HCT116 (cell line): ENCODE measurements at regions not wholly inside any gene's neighbourhood (a gene's known extent, or its start where the extent isn't known, plus 50 kb on each side); places are given as distances from the start of the nearest gene placed in this dataset.

ENCODE experiments used
- ATAC-seq: fragments of 200-7000 bp; cut with Tn5 transposase; 2 replicates; pipeline ENCODE4 v1.9.1; 2020; ENCODE audit warnings: mild to moderate bottlenecking, moderate library complexity
- BruUV-seq: library from RNA; stranded (reverse); fragments of 400-500 nt; replicated peaks from 2 replicates; lab custom pipeline; 2021; lab: Mats Ljungman, UMichigan
- CTCF ChIA-PET: fragments of 300-600 bp; sonication (Branson Sonifier 250); formaldehyde crosslinking; loops from one replicate; lab custom pipeline; 2021; ENCODE audit warnings: antibody characterized with exemption; lab: Charles Lee
- POLR2A ChIA-PET: fragments of 300-600, 350-600 bp; sonication (Branson Sonifier 250); formaldehyde crosslinking; loops from one replicate; lab custom pipeline; 2021; ENCODE audit warnings: antibody characterized with exemption; lab: Charles Lee
- RAD21 ChIA-PET, 2 experiments: fragments of 300-600 bp; sonication (Branson Sonifier 250); formaldehyde crosslinking; loops; one replicate each; lab custom pipeline; 2023; ENCODE audit warnings: low total read pairs in 2 of 2; ENCODE audit not compliant: uncharacterized antibody in 2 of 2, unreplicated experiment in 2 of 2, low non-redundant PET in 1 of 2; lab: Charles Lee
- DNase-seq: peaks from one replicate; pipeline ENCODE4 v3.0.0-alpha.2; 2010; ENCODE audit warnings: low read depth, low spot score
- H2AFZ ChIP-seq: fragments of 200-600 bp; shearing (Covaris generic), sonication (generic); 2 replicates; pipeline ENCODE4 v1.6.1; 2017; ENCODE audit warnings: low read depth, mixed run types, mixed read lengths, antibody characterized with exemption, low read length; ENCODE audit not compliant: poor library complexity, severe bottlenecking
- H3K27ac ChIP-seq: 2 replicates; pipeline ENCODE4 v1.5.1; 2012; ENCODE audit warnings: low read depth, low read length
- H3K27me3 ChIP-seq: fragments of 200-600 bp; sonication (generic); 2 replicates; pipeline ENCODE4 v1.6.1; 2016; ENCODE audit warnings: mixed run types, low read length, mixed read lengths; ENCODE audit not compliant: insufficient read depth
- H3K36me3 ChIP-seq, 2 experiments: fragments of 200-500 bp in 1 of 2; fragments of 200-600 bp in 1 of 2; sonication (Bioruptor generic) in 1 of 2; sonication (generic) in 1 of 2; 2 replicates each; pipeline versions ENCODE4 v1.5.1 to v1.6.1; 2014 to 2016; ENCODE audit warnings: low read length in 2 of 2, inconsistent platforms in 1 of 2, mixed read lengths in 1 of 2, mixed run types in 1 of 2; ENCODE audit not compliant: insufficient read depth in 2 of 2, control insufficient read depth in 1 of 2
- H3K4me1 ChIP-seq, 2 experiments: fragments of 200-600 bp in 1 of 2; sonication (generic) in 1 of 2; 2 replicates each; pipeline versions ENCODE4 v1.5.1 to v1.6.1; 2012 to 2017; ENCODE audit warnings: low read length in 2 of 2, inconsistent platforms in 1 of 2, mild to moderate bottlenecking in 1 of 2, mixed read lengths in 1 of 2, mixed run types in 1 of 2, moderate library complexity in 1 of 2; ENCODE audit not compliant: insufficient read depth in 2 of 2, control insufficient read depth in 1 of 2
- H3K4me2 ChIP-seq: fragments of 200-600 bp; sonication (generic); 2 replicates; pipeline ENCODE4 v1.6.1; 2017; ENCODE audit warnings: mixed run types, low read length, mixed read lengths
- H3K4me3 ChIP-seq, 2 experiments: fragments of 200-600 bp in 1 of 2; sonication (generic) in 1 of 2; replicated peaks in 1 of 2; 2 replicates each; pipeline ENCODE4 v1.5.1; 2011 to 2016; ENCODE audit warnings: low read length in 2 of 2, control low read depth in 1 of 2, low read depth in 1 of 2, mild to moderate bottlenecking in 1 of 2, mixed read lengths in 1 of 2, mixed run types in 1 of 2
- H3K79me2 ChIP-seq: fragments of 200-600 bp; sonication (generic); 2 replicates; pipeline ENCODE4 v1.6.1; 2017; ENCODE audit warnings: mild to moderate bottlenecking, mixed run types, low read length, moderate library complexity, mixed read lengths; ENCODE audit not compliant: insufficient read depth
- H3K9ac ChIP-seq: fragments of 200-600 bp; sonication (generic); 2 replicates; pipeline ENCODE4 v1.6.1; 2016; ENCODE audit warnings: low read length, mixed read lengths
- H3K9me2 ChIP-seq: fragments of 200-600 bp; sonication (generic), shearing (Covaris generic); 2 replicates; pipeline ENCODE4 v1.6.1; 2017; ENCODE audit warnings: mixed run types, mild to moderate bottlenecking, moderate library complexity; ENCODE audit not compliant: insufficient read depth
- H3K9me3 ChIP-seq, 2 experiments: fragments of 200-500 bp in 1 of 2; fragments of 200-600 bp in 1 of 2; sonication (Bioruptor generic) in 1 of 2; sonication (generic) in 1 of 2; 2 replicates each; pipeline ENCODE4 v1.6.1; 2014 to 2017; ENCODE audit warnings: low read length in 2 of 2, mixed read lengths in 2 of 2, inconsistent platforms in 1 of 2, low read depth in 1 of 2, mild to moderate bottlenecking in 1 of 2, mixed run types in 1 of 2, moderate library complexity in 1 of 2; ENCODE audit not compliant: control insufficient read depth in 1 of 2, insufficient read depth in 1 of 2
- H4K20me1 ChIP-seq: fragments of 200-600 bp; sonication (generic), shearing (Covaris generic); 2 replicates; pipeline ENCODE4 v1.6.1; 2017; ENCODE audit warnings: mixed run types, mild to moderate bottlenecking, moderate library complexity; ENCODE audit not compliant: insufficient read depth
- CBX3 ChIP-seq: IDR thresholded peaks from 2 replicates; pipeline ENCODE4 v1.6.1; 2012; ENCODE audit warnings: low read depth
- ELF1 ChIP-seq: IDR thresholded peaks from 2 replicates; pipeline ENCODE4 v1.6.1; 2012; ENCODE audit warnings: low read depth, borderline replicate concordance
- FOSL1 ChIP-seq: IDR thresholded peaks from 2 replicates; pipeline ENCODE4 v1.6.1; 2012; ENCODE audit warnings: low read depth
- MAX ChIP-seq: IDR thresholded peaks from 2 replicates; pipeline ENCODE4 v1.6.1; 2012
- POLR2A ChIP-seq: IDR thresholded peaks from 2 replicates; pipeline ENCODE4 v1.7.0; 2011; ENCODE audit warnings: borderline replicate concordance; ENCODE audit not compliant: insufficient read depth, insufficient read length; ENCODE audit errors: extremely low read depth
- REST ChIP-seq: IDR thresholded peaks from 2 replicates; pipeline ENCODE4 v1.6.1; 2012; ENCODE audit warnings: low read depth
- SIN3A ChIP-seq: IDR thresholded peaks from 2 replicates; pipeline ENCODE4 v1.6.1; 2012; ENCODE audit warnings: low read depth
- SP1 ChIP-seq: IDR thresholded peaks from 2 replicates; pipeline ENCODE4 v1.6.1; 2012; ENCODE audit warnings: low read depth
- SRF ChIP-seq: IDR thresholded peaks from 2 replicates; pipeline ENCODE4 v1.6.1; 2012; ENCODE audit warnings: low read depth
- ZBTB33 ChIP-seq: IDR thresholded peaks from 2 replicates; pipeline ENCODE4 v1.6.1; 2011; ENCODE audit warnings: mild to moderate bottlenecking, low read length, moderate library complexity; ENCODE audit not compliant: insufficient replicate concordance; ENCODE audit errors: extremely low read depth
- ZFX ChIP-seq: fragments of 450-650 bp; IDR thresholded peaks from 2 replicates; pipeline ENCODE4 v1.6.1; 2017
- ZNF274 ChIP-seq: fragments of 200-500 bp; sonication (Bioruptor generic); IDR thresholded peaks from 2 replicates; pipeline ENCODE4 v1.6.1; 2014; ENCODE audit warnings: mild to moderate bottlenecking, low read depth, low read length, inconsistent platforms
- intact Hi-C: fragments of 100-400 bp; cut with micrococcal nuclease; formaldehyde crosslinking; loops from 2 replicates; pipeline ENCODE4 v1.10.0; 2022
- TF ChIP-seq, protein P1 (sequence below), 3 experiments: fragments of 200-600 bp in 1 of 3; sonication (generic) in 1 of 3; IDR thresholded peaks in 2 of 3; conservative IDR thresholded peaks in 1 of 3; 2 replicates each; pipeline ENCODE4 v1.5.1; 2012 to 2017; ENCODE audit warnings: low read depth in 2 of 3, low read length in 2 of 3, antibody characterized with exemption in 1 of 3, borderline replicate concordance in 1 of 3, control low read depth in 1 of 3, mild to moderate bottlenecking in 1 of 3, mixed read lengths in 1 of 3, mixed run types in 1 of 3, moderate library complexity in 1 of 3; ENCODE audit not compliant: insufficient read depth in 1 of 3

GRCh38 chr2:58709274-58709673, 468.1 kb upstream of the FANCL start:
- no peaks in the 10 kb centered on the region for H3K4me1 ChIP-seq
- H3K4me3 ChIP-seq: no peak overlapping the region
- no peak overlapping the region for H2AFZ ChIP-seq
- no peaks in the 10 kb centered on the region for H4K20me1 ChIP-seq
- H3K27ac ChIP-seq: no peak overlapping the region
- no peaks in the 10 kb centered on the region for H3K79me2 ChIP-seq
- no peaks in the 10 kb centered on the region for H3K27me3 ChIP-seq
- H3K4me2 ChIP-seq: no peak overlapping the region
- CTCF ChIA-PET: interaction anchor here (1.4 kb wide), 1 partner anchor 29 kb away, joined by 4 read pairs; no protein-coding TSS in a partner anchor
- ATAC-seq: no peak
- RAD21 ChIA-PET: no interaction called here
- POLR2A ChIA-PET: no interaction called here
- intact Hi-C loops: no loop called here
- no peaks in the 10 kb centered on the region for H3K9me2 ChIP-seq
- TF ChIP-seq ZFX (no peak), SIN3A (no peak), POLR2A (no peak), MAX (no peak), REST (no peak), CBX3 (no peak), ELF1 (no peak), FOSL1 (no peak), ZBTB33 (no peak), SP1 (no peak), SRF (no peak), ZNF274 (no peak)
- TF ChIP-seq, protein P1, sequence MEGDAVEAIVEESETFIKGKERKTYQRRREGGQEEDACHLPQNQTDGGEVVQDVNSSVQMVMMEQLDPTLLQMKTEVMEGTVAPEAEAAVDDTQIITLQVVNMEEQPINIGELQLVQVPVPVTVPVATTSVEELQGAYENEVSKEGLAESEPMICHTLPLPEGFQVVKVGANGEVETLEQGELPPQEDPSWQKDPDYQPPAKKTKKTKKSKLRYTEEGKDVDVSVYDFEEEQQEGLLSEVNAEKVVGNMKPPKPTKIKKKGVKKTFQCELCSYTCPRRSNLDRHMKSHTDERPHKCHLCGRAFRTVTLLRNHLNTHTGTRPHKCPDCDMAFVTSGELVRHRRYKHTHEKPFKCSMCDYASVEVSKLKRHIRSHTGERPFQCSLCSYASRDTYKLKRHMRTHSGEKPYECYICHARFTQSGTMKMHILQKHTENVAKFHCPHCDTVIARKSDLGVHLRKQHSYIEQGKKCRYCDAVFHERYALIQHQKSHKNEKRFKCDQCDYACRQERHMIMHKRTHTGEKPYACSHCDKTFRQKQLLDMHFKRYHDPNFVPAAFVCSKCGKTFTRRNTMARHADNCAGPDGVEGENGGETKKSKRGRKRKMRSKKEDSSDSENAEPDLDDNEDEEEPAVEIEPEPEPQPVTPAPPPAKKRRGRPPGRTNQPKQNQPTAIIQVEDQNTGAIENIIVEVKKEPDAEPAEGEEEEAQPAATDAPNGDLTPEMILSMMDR (IDR thresholded peaks at IDR 0.05 in 2 of 3, conservative IDR thresholded peaks at IDR 0.05 in 1 of 3; ENCODE audit: borderline replicate concordance in 1 of 3, insufficient read depth in 1 of 3, low read depth in 2 of 3, low read length in 2 of 3): no peak
- TF ChIP-seq, all 23 proteins: peak for 0
- Histone ChIP-seq H3K9ac (no peak overlapping the region), H3K36me3 (no peaks in the 10 kb centered on the region), H3K9me3 (no peaks in the 10 kb centered on the region)
- no TSS peak for BruUV-seq
- no peak for DNase-seq
